ENCODE measurements at regions not wholly inside any gene's neighbourhood (a gene's known extent, or its start where the extent isn't known, plus 50 kb on each side); places are given as distances from the start of the nearest gene placed in this dataset.

- peak overlapping the region in 1 of 3 experiments; percentile 36 for H3K27ac Mint-ChIP-seq
- H3K4me1 Mint-ChIP-seq = no peaks in the 10 kb centered on the region
- TF ChIP-seq, protein P1, sequence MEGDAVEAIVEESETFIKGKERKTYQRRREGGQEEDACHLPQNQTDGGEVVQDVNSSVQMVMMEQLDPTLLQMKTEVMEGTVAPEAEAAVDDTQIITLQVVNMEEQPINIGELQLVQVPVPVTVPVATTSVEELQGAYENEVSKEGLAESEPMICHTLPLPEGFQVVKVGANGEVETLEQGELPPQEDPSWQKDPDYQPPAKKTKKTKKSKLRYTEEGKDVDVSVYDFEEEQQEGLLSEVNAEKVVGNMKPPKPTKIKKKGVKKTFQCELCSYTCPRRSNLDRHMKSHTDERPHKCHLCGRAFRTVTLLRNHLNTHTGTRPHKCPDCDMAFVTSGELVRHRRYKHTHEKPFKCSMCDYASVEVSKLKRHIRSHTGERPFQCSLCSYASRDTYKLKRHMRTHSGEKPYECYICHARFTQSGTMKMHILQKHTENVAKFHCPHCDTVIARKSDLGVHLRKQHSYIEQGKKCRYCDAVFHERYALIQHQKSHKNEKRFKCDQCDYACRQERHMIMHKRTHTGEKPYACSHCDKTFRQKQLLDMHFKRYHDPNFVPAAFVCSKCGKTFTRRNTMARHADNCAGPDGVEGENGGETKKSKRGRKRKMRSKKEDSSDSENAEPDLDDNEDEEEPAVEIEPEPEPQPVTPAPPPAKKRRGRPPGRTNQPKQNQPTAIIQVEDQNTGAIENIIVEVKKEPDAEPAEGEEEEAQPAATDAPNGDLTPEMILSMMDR (IDR thresholded peaks at IDR 0.05; ENCODE audit: unreplicated experiment in 3 of 3) = no peak
- H3K27me3 Mint-ChIP-seq (ENCODE audit: low read depth) = no peaks in the 10 kb centered on the region
- no peaks in the 10 kb centered on the region for H3K36me3 Mint-ChIP-seq (ENCODE audit: low read depth)
- no peak overlapping the region for H3K4me3 Mint-ChIP-seq
- no peaks in the 10 kb centered on the region for H3K9me3 Mint-ChIP-seq
These were observed 75.4 kb upstream of the LPAR1 start for GRCh38 chr9:111113712-111114111.

- no peak overlapping the region for H3K27ac Mint-ChIP-seq
- TF ChIP-seq, protein P1 (IDR thresholded peaks at IDR 0.05; ENCODE audit: unreplicated experiment in 3 of 3) = no peak
- no peaks in the 10 kb centered on the region for H3K36me3 Mint-ChIP-seq (ENCODE audit: low read depth)
These were observed 72.5 kb upstream of the LPAR1 start for GRCh38 chr9:111110805-111111204.

DNA sequence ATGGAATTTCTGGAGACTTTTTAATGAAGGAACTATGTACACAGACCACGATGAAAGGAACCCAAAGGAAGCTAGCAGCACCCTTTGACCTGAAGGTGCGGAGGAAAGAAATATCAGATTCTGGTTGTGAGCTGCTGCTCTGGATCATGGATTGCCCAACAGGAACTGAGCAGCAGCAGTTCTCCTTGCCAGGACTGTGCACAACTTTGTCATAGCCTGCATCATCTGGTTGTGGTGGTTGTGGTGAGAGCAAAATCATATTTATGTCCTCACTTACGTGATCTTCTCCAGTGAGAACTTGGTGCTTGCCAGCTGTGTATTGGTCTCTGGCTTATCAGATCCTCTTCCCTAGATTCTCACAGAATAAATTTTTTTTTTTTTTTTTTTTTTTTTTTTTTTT is 70.7 kb upstream of the LPAR1 start:
- Mint-ChIP-seq H3K27me3 (ENCODE audit: low read depth) (no peaks in the 10 kb centered on the region), H3K9me3 (no peaks in the 10 kb centered on the region), H3K27ac (no peak overlapping the region), H3K4me1 (no peaks in the 10 kb centered on the region), H3K4me3 (no peak overlapping the region), H3K36me3 (ENCODE audit: low read depth) (no peaks in the 10 kb centered on the region)
- TF ChIP-seq, protein P1 (IDR thresholded peaks at IDR 0.05; ENCODE audit: unreplicated experiment in 3 of 3) = no peak

More at GRCh38 chr9:111110805-111111204, 72.5 kb upstream of the LPAR1 start:
- H3K4me3 Mint-ChIP-seq = no peak overlapping the region
- H3K4me1 Mint-ChIP-seq = no peaks in the 10 kb centered on the region
- no peaks in the 10 kb centered on the region for H3K27me3 Mint-ChIP-seq (ENCODE audit: low read depth)
- H3K9me3 Mint-ChIP-seq = no peaks in the 10 kb centered on the region

- Mint-ChIP-seq H3K4me3 (no peak overlapping the region), H3K4me1 (no peaks in the 10 kb centered on the region), H3K36me3 (ENCODE audit: low read depth) (no peaks in the 10 kb centered on the region), H3K9me3 (no peaks in the 10 kb centered on the region), H3K27ac (no peak overlapping the region), H3K27me3 (ENCODE audit: low read depth) (no peaks in the 10 kb centered on the region)
- TF ChIP-seq, protein P1 (IDR thresholded peaks at IDR 0.05; ENCODE audit: unreplicated experiment in 3 of 3) = no peak
These were observed 68.9 kb upstream of the LPAR1 start for GRCh38 chr9:111107141-111107540.

- TF ChIP-seq, protein P1 (IDR thresholded peaks at IDR 0.05; ENCODE audit: unreplicated experiment in 3 of 3) = no peak
- no peaks in the 10 kb centered on the region for H3K36me3 Mint-ChIP-seq (ENCODE audit: low read depth)
- no peaks in the 10 kb centered on the region for H3K4me1 Mint-ChIP-seq
- H3K27me3 Mint-ChIP-seq (ENCODE audit: low read depth) = no peaks in the 10 kb centered on the region
- no peak overlapping the region for H3K4me3 Mint-ChIP-seq
- H3K27ac Mint-ChIP-seq = no peak overlapping the region
- H3K9me3 Mint-ChIP-seq = no peaks in the 10 kb centered on the region
These were observed 67.9 kb upstream of the LPAR1 start for GRCh38 chr9:111106202-111106601.

- Mint-ChIP-seq H3K36me3 (ENCODE audit: low read depth) (no peaks in the 10 kb centered on the region), H3K4me3 (no peak overlapping the region), H3K4me1 (peaks cover 16% of the 10 kb centered on the region), H3K27me3 (ENCODE audit: low read depth) (no peaks in the 10 kb centered on the region), H3K9me3 (no peaks in the 10 kb centered on the region), H3K27ac (no peak overlapping the region)
- TF ChIP-seq, protein P1 (IDR thresholded peaks at IDR 0.05; ENCODE audit: unreplicated experiment in 3 of 3) = no peak
These were observed 64.7 kb upstream of the LPAR1 start for GRCh38 chr9:111102793-111103464.
